Neural cell (in vitro differentiated cells): ENCODE measurements at regions not wholly inside any gene's neighbourhood (a gene's known extent, or its start where the extent isn't known, plus 50 kb on each side); places are given as distances from the start of the nearest gene placed in this dataset.

ENCODE experiments used
- H2AFZ ChIP-seq: fragments of 200-600, 300-800 bp; sonication (generic), shearing (Covaris generic); 2 replicates; pipeline ENCODE4 v1.6.0; 2014; ENCODE audit warnings: low read depth, mild to moderate bottlenecking, antibody characterized with exemption, low read length, moderate library complexity
- H3F3A ChIP-seq: fragments of 200-600 bp; shearing (Covaris generic); 2 replicates; pipeline ENCODE4 v1.6.1; 2016; ENCODE audit warnings: mild to moderate bottlenecking, moderate library complexity, mixed read lengths, antibody characterized with exemption, low read length; ENCODE audit not compliant: insufficient read depth, poor library complexity, severe bottlenecking
- H3K27ac ChIP-seq: fragments of 200-600, 300-800 bp; sonication (generic), shearing (Covaris generic); 2 replicates; pipeline ENCODE4 v1.5.1; 2014; ENCODE audit warnings: mild to moderate bottlenecking, low read length, moderate library complexity
- H3K27me3 ChIP-seq: fragments of 300-800, 200-600 bp; sonication (generic), shearing (Covaris generic); 2 replicates; pipeline ENCODE4 v1.6.0; 2014; ENCODE audit warnings: mild to moderate bottlenecking, low read depth, low read length, moderate library complexity; ENCODE audit not compliant: insufficient read depth
- H3K36me3 ChIP-seq: fragments of 300-800, 200-600 bp; sonication (generic), shearing (Covaris generic); 2 replicates; pipeline ENCODE4 v1.5.1; 2014; ENCODE audit warnings: mild to moderate bottlenecking, antibody characterized with exemption, low read length, moderate library complexity; ENCODE audit not compliant: insufficient read depth
- H3K4me2 ChIP-seq: fragments of 300-800, 200-600 bp; sonication (generic), shearing (Covaris generic); 2 replicates; pipeline ENCODE4 v1.6.0; 2014; ENCODE audit warnings: mild to moderate bottlenecking, low read length
- H3K4me3 ChIP-seq: fragments of 300-800, 200-600 bp; sonication (generic), shearing (Covaris generic); 2 replicates; pipeline ENCODE4 v1.5.1; 2014; ENCODE audit warnings: mild to moderate bottlenecking, low read length, moderate library complexity
- H3K79me2 ChIP-seq: fragments of 200-600 bp; shearing (Covaris generic); replicated peaks from 2 replicates; pipeline ENCODE4 v1.6.0; 2014; ENCODE audit warnings: mild to moderate bottlenecking, low read length, moderate library complexity; ENCODE audit not compliant: insufficient read depth
- H3K9ac ChIP-seq: fragments of 300-800, 200-600 bp; sonication (generic), shearing (Covaris generic); 2 replicates; pipeline ENCODE4 v1.6.1; 2016; ENCODE audit warnings: mild to moderate bottlenecking, low read length, mixed read lengths
- H3K9me2 ChIP-seq: fragments of 200-600 bp; shearing (Covaris generic); 2 replicates; pipeline ENCODE4 v1.6.1; 2016; ENCODE audit warnings: mild to moderate bottlenecking, low read length, mixed read lengths; ENCODE audit not compliant: insufficient read depth
- H3K9me3 ChIP-seq: fragments of 200-600, 300-800 bp; sonication (generic), shearing (Covaris generic); 2 replicates; pipeline ENCODE4 v1.6.1; 2016; ENCODE audit warnings: mild to moderate bottlenecking, mixed run types, low read length, moderate library complexity, mixed read lengths
- H4K20me1 ChIP-seq: fragments of 200-600 bp; shearing (Covaris generic); 2 replicates; pipeline ENCODE4 v1.6.1; 2016; ENCODE audit warnings: mild to moderate bottlenecking, mixed run types; ENCODE audit not compliant: insufficient read depth
- CTCF ChIP-seq: fragments of 450-650 bp; IDR thresholded peaks from 2 replicates; pipeline ENCODE4 v1.5.1; 2014; ENCODE audit warnings: antibody characterized with exemption, mild to moderate bottlenecking, moderate library complexity; ENCODE audit not compliant: poor library complexity, severe bottlenecking
- EP300 ChIP-seq: fragments of 450-650 bp; conservative IDR thresholded peaks from 2 replicates; pipeline ENCODE4 v1.6.1; 2014; ENCODE audit warnings: antibody characterized with exemption, mild to moderate bottlenecking, moderate library complexity; ENCODE audit not compliant: poor library complexity, severe bottlenecking
- EZH2 ChIP-seq: fragments of 200-600, 300-800 bp; shearing (Covaris generic), sonication (generic); IDR thresholded peaks from 2 replicates; pipeline ENCODE4 v1.6.1; 2014; ENCODE audit warnings: antibody characterized with exemption, low read length, borderline replicate concordance, mild to moderate bottlenecking; ENCODE audit not compliant: insufficient read depth, poor library complexity, severe bottlenecking
- MXI1 ChIP-seq: fragments of 450-650 bp; conservative IDR thresholded peaks from 2 replicates; pipeline ENCODE4 v1.6.1; 2014; ENCODE audit warnings: antibody characterized with exemption, mild to moderate bottlenecking; ENCODE audit not compliant: poor library complexity, severe bottlenecking
- POLR2AphosphoS5 ChIP-seq: IDR thresholded peaks from 2 replicates; pipeline ENCODE4 v1.6.1; 2012
- RAD21 ChIP-seq: fragments of 450-650 bp; conservative IDR thresholded peaks from 2 replicates; pipeline ENCODE4 v1.6.1; 2014; ENCODE audit warnings: antibody characterized with exemption, mild to moderate bottlenecking, moderate library complexity
- REST ChIP-seq: IDR thresholded peaks from 2 replicates; pipeline ENCODE4 v1.6.1; 2012; ENCODE audit warnings: borderline replicate concordance
- SMC3 ChIP-seq: fragments of 450-650 bp; conservative IDR thresholded peaks from 2 replicates; pipeline ENCODE4 v1.6.1; 2014; ENCODE audit warnings: antibody characterized with exemption, mild to moderate bottlenecking, moderate library complexity; ENCODE audit not compliant: poor library complexity
- TAF1 ChIP-seq: IDR thresholded peaks from 2 replicates; pipeline ENCODE4 v1.6.1; 2012; ENCODE audit warnings: low read depth

- Histone ChIP-seq H3K4me3 (no peak overlapping the region), H3K27ac (no peak overlapping the region), H3K9me3 (no peaks in the 10 kb centered on the region), H3K9me2 (no peaks in the 10 kb centered on the region), H3K27me3 (no peaks in the 10 kb centered on the region), H3F3A (no peaks in the 10 kb centered on the region), H3K36me3 (no peaks in the 10 kb centered on the region), H2AFZ (no peak overlapping the region), H4K20me1 (no peaks in the 10 kb centered on the region), H3K9ac (no peak overlapping the region), H3K79me2 (no peaks in the 10 kb centered on the region), H3K4me2 (no peak overlapping the region)
- TF ChIP-seq EP300 (no peak), REST (no peak), SMC3 (no peak), MXI1 (no peak), EZH2 (no peak), TAF1 (no peak), RAD21 (no peak), CTCF (no peak), POLR2AphosphoS5 (no peak)
These were observed 1289.1 kb upstream of the ADGRB3 start for GRCh38 chr6:67345946-67346345.

- H3K9ac ChIP-seq, result no peak overlapping the region
- H3K4me2 ChIP-seq, result no peak overlapping the region
- no peaks in the 10 kb centered on the region for H3K27me3 ChIP-seq
- H3K9me2 ChIP-seq, result no peaks in the 10 kb centered on the region
- no peaks in the 10 kb centered on the region for H3K36me3 ChIP-seq
- H3K4me3 ChIP-seq, result no peak overlapping the region
- H3K27ac ChIP-seq, result no peak overlapping the region
- TF ChIP-seq EZH2 (no peak), REST (no peak)
- H3F3A ChIP-seq, result no peaks in the 10 kb centered on the region
- no peaks in the 10 kb centered on the region for H3K79me2 ChIP-seq
- H2AFZ ChIP-seq, result no peak overlapping the region
- H4K20me1 ChIP-seq, result no peaks in the 10 kb centered on the region
- H3K9me3 ChIP-seq, result no peaks in the 10 kb centered on the region
These were observed 1299.1 kb upstream of the ADGRB3 start for GRCh38 chr6:67336014-67336413.
